RPMI7951 (cell line): ENCODE measurements at regions not wholly inside any gene's neighbourhood (a gene's known extent, or its start where the extent isn't known, plus 50 kb on each side); places are given as distances from the start of the nearest gene placed in this dataset.
A peak's percentile ranks its signal among the peaks of the same experiment; 100 is the strongest.

ENCODE experiments used
- DNase-seq: peaks from one replicate; pipeline ENCODE4 v3.0.0-alpha.2; 2012; ENCODE audit warnings: low read depth

DNA sequence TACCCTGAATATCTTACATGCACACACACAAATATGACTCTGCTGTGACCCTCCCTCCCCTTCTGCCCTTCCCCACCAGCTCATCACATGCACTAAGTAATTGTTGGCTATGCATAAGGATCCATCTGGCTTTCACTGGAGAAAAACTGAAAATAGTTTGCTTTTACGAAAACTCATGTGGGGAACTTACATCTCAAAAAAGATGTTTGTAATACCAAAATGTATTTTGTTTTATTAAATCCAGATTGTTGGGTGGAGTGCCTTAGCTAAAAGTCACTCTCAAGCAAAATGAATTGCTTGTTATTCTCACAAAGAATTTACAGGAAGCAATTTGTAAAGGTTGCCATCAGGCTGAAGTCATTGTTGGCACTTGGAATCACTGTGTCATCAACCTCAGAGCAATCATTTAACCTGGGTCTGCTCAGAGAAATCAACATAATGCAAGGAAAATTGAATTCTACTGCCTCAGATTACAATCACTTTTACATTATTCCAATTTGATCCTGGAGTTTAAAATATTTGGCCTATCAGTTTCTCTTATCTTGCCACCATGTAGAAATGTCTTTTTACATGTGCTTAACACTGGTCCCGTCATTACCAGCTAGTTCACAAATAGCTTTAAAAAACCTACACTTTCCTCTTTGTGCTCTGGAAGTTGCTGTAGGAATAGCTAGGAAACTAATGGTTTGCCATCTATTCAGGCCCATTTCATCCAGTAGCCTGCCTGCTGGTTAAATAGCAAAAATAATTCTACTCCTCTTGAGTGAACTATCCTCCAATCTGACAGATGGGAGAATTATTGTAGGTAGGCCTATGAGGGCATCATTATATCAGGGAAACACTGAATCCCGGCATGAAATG, 90.3 kb upstream of the TMEM17 start:
- peak; percentile 48 for DNase-seq

DNA sequence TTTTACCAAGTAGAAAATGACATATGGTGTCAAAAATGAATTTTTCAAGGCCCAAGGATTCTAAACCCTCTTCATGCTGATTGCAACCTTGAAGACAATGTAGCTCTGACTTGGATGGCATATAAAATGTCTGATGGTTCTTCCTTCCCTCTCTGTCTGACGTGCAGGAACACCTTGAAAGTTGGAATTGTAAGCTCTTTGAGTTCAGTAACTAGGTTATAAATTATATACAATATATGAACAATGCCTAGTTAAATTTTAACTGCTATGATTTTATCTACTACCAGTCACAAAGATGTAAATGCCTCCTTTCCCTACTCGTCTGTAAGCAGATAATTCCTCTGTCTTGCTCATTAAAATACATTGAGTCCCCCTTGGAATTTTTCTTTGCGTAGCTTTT, 89.5 kb upstream of the TMEM17 start:
- DNase-seq: no peak

DNA sequence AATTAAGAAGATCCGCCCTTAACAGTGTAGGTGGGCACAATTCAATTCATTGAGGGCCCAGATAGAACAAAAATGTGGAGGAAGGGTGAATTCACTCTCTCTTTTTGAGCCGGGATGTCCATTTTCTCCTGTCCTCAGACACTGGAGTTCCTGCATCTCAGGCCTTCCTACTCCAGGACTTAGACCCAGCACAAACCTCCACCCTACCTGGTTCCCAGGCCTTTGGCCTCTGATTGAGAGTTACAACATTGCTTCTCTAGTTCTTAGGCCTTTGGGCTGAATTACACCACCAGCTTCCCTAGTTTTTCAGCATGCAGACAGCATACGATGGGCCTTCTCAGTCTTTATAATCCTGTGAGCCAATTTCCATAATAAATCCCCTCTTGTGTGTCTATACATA, 87.8 kb upstream of the TMEM17 start:
- DNase-seq: no peak

DNA sequence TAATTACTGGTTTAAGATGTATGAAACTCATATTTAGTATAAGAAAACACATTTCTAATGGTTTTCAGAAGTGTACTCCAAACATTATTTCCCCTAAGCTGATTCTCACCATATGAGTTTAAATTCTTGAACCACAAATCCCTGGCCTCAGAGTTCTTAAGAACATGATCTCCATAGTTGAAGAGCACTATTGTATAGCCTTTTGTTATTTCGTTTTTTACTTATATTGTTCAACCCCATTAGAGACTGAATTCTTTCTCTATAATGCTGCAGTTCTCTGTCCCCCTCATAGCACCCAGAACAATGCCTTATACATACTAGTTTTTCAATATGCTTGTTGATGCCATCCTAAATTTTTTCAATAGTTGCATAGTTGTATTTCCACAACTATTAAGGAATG, 85.5 kb upstream of the TMEM17 start:
- no peak for DNase-seq

DNA sequence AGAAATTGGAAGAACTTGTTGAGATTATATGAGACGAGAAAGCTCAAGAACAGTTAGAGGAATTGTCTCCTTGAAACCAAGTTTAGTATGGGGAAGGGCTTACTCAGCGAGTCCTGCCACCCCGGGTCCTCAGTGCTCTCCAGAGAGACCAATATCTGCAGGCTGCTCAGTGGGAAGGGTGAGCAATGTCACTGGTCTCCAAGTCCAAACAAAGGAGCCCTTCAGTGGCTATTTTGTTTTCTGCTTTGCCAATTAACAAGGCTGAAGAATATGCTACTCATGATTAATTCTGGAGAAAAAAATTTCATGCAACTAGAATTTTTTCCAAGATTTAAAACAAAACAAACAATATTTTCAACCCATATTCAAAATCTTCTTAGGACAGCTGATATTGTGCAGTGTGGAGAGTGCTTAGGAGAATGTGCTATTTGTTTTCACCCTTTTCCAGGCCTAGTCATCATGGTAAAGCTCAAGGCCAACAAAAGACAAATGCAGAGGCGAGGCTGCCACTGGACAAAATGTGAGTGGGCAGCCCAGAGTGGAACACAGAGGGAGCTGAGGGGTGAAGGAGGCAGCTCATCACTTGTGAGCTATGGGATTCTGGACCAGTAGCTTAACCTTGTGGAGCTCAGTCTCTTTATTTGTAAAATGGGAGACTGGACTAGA, 83.8 kb upstream of the TMEM17 start:
- peak; percentile 47 for DNase-seq

DNA sequence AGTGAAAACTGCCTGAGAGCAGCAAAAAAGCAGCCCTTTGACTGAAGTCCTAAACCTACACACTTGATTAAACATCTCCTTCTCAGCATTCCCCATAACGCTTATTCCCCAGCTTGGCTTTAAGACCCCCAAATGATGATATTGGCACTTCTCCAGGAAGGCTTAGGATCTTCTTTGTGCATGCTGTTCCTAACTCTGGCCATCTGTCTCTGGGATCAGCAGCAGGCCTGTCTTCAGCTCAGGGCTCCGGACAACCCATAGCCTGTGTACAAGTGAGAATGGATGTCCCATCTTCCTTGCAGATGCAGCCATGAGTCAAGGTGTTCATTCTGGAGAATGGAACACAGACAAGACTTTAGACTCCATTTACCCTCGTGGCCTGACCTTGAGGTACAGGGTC, 81.6 kb upstream of the TMEM17 start:
- DNase-seq: no peak

DNA sequence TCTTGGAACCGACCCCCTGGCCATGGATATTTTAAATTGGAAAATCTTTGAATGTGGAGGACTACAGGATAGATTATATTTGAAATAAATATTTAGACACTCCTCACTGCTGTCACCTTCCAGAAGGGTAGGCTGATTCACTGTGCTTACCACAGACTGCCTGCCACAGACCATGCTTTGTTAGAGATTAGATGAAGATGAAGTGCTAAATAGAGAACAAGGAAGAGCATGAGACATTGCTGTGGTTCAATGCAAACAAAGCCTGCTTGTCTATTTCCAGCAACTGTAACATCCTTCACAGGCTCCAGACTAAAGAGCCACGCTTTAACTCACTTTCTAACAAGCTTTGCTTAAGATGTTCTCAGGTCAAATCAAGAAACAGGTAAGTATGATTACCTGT, 81.0 kb upstream of the TMEM17 start:
- peak; percentile 73 for DNase-seq

DNA sequence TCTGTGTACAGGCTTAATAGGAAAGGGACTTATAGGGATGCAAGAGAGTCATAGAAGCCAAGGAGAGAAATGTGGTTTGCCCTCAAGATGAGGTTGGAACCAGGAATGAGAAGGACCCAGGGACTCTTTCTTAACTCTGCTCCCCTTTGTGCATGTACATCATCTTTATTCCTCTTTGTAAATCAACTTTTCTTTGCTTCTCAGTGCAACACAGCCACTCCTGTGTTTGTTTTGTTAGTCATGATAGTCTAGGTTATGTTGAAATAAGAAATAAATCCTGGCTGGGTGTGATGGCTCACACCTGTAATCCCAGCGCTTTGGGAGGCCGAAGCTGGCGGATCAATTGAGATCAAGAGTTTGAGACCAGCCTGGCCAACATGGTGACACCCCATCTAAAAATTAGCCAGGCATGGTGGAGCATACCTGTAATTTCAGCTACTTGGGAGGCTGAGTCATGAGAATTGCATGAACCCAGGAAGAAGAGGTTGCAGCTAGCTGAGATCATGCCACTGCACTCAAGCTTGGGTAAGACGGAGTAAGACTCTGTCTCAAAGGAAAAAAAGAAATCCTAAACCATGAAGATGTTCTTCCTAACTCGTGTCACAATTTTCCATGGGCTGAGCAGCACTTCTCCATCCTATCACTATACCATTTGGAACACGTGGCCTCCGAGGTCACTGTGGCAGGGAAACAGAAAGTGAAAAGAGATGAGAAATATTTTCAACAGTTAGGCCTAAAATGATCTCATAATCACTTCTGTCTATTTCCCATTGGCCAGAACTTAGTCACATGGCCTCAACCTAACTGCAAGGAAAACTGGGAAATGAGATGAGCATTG, 73.0 kb upstream of the TMEM17 start:
- DNase-seq: peak; percentile 78

DNA sequence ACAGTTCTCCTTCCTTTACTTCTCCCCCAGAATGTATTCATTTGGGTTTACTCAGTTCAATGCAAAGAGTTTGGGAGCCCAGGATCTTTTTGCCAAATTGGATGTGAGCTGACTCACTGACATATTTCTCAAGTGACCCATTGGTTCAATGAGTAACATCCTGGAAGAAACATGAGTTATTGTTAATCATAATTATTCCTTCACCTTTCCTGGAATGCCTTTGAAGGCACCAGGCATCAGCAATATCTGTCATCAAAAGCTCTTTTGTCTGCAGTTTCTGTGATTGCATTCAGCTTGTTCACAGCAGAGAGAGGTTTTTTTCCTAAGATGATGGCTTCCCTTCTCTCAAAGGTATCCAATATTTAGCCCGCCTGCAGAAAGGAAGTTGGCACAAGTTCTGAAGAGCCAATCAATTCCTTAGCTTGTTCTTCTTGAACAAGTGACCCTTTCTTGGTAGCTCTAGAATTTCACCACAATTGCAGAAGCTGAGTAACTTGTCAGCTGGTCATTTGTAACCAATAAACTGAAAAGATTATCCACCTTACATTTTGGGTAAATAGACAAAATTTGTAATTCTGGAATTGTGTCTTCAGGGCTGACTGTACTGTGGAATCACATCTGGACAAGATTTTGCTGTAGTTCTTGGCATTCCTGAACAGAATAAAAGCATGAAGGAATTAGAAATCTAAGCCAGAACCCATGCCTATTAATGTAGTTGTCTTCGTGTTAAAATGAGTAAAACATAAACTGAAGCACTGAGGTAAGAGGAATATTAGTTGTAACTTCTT, 72.2 kb upstream of the TMEM17 start:
- DNase-seq: peak; percentile 91

DNA sequence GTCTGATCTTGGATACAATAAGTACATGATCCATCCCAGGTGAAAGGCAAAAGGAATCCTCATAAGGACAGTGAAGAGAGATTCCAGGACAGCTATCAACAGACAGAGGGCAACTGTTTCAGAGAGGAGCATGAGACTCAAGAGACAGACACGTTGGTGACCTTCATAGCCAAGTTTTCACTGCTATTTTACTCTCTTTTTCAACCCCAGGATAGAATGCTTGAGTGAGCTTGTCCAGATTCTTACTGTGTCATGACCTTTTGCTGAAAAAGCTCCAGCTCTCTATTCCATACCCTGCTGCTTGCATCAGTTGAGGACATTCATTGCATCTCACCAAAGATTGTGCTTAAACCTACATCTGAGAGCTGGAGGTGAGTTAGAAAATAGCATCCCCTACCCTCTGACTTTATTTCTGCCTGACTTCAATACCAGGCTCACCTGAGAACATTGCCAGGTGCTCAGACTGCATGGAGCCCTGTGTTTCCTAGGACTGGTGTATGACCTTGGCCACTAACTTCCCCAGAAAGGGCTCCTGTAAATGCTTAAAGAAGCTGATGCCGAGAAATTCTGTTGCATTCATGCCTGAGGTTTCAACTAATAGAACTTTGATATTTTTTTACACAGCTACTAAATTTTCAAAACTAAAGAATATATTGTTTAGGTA, 70.4 kb upstream of the TMEM17 start:
- no peak for DNase-seq

DNA sequence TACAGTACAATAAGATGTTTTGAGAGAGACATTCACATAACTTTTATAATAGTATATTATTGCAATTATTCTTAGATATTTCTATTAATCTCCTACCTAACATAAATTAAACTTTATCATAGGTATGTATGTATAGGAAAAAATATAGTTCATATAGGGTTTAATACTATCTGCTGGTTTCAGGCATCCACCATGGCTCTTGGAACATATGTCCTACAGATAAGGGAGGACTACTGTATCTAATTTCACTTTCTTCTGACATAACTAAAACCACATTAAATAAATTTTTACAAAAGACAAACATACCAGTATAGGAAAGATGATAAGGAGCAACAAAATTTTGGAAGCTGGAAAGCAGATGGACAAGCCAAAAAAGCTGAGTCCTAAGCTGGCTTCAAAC, 67.9 kb upstream of the TMEM17 start:
- DNase-seq: no peak

DNA sequence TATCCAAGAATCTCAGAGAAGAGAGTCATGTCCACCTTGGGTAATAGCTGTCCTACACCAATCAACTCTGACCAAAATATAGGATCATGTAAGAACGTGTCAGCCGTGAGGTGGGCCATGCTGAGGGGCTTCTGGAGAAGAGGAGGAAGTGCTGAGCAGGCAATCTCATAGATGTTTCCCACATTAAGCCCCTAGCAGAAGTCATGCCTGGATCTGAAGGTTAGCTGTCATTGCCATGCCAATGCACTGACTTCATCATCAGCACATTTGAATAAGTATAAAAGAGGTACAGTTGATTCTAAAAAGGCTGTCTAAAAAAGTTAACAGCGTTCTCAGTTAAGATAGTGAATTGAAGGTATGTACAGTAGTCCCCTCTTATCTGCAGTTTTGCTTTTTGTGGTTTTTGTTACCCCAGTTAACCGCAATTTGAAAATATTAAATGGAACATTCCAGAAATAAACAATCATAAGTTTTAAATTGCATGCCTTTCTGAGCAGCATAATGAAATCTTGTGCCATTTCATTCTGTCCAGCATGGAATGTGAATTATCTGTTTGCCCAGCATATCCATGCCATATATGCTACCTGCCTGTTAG, 67.2 kb upstream of the TMEM17 start:
- DNase-seq: no peak

DNA sequence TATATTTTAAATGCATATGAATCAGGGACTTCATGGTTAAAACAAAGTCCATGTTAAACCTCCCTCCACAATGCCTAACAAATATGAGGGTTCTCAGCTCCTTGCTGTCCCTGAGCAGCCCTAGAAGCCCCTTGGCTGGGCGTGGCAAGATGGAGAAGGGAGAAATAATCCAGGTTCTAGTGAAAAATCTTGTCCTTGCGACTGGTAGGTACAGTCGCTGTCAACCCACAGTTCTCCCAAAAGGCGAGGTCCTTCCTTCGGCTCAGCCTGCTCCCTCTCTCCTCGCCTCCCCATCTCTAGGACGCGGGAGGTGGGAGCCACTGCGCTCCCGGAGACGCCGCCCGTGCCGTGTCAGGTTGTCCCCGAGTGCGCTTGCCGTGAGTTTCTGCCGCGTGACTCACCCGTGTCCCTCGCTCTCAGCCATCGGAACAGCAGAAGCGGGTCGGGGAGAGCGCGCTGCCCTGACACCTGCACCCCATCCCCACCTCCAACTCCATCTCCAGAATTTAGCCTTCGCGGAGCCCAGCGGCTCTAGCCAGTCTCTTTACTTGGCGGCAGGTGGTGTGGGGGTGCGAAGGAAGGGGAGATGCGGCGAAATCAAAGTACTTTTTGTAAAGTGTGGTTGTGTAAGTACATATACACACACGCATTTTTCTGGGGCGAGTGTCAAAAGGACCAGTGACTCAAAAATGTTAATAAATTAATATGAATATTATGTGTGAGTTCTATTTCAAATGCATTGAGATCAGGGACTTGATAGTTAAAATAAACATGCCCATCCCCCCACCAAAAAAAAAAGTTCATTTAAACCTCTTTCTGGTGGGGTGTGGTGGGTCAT, 65.1 kb upstream of the TMEM17 start:
- no peak for DNase-seq

DNA sequence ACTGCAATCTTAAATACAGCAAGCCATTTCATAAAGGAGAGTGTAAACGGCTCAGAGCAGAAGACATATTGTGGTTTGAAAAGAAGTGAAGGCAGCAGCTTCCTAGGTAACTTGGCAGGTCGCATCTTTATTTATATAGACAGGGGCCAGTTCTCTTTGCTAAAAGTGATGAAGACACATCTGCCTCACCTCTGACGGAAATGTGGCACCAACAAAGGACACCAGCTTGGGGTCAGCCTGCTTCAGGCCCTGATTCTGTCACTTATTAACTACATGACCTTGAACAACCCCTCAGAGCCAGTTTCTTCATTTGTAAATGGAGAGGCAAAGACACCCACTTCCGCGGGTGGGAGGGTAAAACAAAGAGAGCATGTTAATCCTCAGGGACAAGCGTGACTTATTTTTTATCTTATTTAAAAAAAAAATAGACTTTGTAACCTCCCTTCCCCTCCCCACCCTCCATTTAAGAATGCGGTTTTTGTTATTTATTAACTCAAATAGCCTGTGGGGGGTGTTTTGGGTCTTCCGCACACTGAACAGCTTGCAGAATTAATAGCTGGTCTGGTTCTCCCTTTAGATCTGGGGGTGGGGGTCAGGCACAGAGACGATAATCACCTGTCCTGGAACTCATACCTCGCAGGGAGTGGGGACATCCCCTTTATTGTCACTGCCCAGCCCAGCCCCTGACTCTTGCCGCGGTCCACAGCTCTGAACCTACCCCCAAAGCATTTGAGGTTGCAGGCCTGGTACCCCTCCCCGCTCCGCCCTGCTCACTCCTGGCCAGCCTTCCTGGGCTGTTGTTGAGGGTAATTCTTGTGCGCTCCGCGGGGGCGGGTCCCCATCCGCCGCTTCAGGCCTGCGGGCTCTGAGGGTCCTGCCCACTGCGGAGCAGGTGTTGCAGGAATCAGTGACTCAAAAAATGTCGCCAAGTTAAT, 64.2 kb upstream of the TMEM17 start:
- DNase-seq: no peak

DNA sequence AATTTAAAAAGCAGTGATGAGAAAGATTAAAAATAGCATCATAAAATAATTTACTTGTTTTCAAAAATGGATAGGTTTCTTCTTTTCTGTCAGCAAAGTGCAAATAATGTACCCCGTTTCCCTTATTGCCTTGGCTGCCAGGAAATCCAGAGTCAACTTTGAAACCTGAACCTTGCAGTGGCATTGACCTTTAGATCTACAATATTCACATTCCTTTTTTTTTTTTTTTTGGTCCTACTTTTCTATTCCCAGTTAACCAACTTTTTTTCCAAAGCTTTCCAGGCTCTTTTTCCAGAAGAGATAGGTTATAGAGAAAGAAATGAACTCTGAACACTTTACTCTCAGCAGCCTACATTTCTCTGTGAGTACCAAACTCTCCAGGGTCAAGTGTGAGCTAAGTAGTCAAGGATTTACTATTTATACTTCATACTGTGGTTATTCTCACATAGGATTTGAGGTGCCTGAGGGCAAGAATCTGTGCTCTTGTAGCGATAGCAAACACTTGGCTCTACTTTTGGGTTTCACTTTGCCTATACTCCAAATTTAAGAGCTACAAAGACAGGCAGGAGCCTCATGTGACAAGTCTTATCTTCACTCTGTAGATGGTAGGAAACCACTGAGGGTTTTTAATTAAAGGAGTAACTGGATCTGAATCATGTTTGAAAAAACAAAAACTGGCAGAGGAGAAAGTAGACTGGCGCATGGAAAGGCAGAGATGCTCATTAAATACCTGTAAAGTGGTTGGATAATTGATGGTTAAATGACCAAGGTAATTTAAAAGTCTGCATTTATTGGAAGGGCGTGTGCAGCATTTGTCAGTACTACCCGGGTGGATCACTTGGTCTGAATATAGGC, 63.2 kb upstream of the TMEM17 start:
- peak; percentile 93 for DNase-seq

DNA sequence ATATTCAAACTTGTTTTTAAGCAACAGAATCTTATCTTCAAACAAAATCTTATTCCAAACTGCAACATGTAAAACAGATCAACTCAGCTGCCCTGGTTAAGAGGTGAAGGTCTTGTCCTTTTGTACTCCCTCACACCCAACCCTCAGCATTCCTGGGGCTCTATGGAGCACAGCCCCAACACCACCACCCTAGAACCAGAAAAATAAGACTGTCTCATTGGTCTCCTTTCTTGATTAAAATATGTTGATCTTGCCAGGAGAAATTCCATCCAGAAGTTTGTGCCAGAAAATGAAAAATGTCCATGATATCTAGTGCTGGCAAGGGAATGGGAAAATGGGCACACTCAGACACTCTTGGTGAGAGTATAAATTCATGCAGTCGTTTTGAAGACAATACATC, 62.1 kb upstream of the TMEM17 start:
- DNase-seq: no peak

DNA sequence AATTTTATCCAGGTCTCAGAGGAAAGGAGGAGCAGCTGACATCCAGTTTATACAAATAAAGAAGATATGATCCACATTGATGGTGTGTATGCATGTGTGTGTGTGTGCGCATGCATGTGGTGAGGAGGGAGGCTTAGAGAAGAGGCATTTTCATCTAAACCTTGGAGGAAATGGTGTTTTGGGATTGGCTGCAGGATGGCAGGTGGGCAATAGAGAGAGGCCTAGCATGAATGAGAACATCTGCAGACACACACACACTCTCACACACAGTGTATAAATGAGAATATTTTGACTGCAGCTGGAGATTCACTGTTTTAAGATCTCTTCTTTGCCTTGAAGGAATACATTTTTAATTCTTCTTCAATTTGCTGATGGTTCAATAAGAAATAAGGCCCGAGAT, 61.7 kb upstream of the TMEM17 start:
- DNase-seq: no peak

DNA sequence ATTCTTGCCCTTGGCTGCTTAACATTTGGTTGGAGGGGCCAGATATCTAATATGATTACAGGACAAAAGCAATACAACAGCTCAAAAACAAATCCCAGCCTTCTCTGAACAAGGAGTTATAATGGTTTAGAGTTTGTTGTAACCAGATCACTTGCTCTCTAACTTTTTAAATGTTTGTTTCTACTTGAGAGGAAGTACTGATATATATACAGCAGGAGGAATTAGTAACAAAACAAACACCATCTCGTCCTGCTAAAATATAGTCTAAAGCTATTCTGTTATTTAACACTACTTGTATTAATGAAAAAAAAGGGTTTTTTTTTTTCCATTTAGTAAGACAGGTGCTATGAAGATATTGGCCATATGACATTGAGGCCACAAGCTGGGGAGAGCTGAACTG, 60.9 kb upstream of the TMEM17 start:
- no peak for DNase-seq
